GM12891 (cell line): ENCODE measurements at regions not wholly inside any gene's neighbourhood (a gene's known extent, or its start where the extent isn't known, plus 50 kb on each side); places are given as distances from the start of the nearest gene placed in this dataset.

Source experiments
- DNase-seq: peaks from one replicate; pipeline ENCODE4 v3.0.0; 2011; ENCODE audit warnings: low spot score; ENCODE audit not compliant: insufficient read length
- FAIRE-seq: peaks from 2 replicates; lab custom pipeline; 2011; peaks lifted over from hg19 to GRCh38; lab: Jason Lieb, UNC
- PAX5 ChIP-seq: IDR thresholded peaks from 2 replicates; pipeline ENCODE4 v1.6.1; 2011; ENCODE audit warnings: low read length, moderate library complexity, mild to moderate bottlenecking; ENCODE audit not compliant: insufficient read depth, severe bottlenecking
- POLR2A ChIP-seq: IDR thresholded peaks from 2 replicates; pipeline ENCODE4 v1.6.1; 2011; ENCODE audit warnings: low read depth, low read length, control low read depth
- POLR2AphosphoS5 ChIP-seq: IDR thresholded peaks from 2 replicates; pipeline ENCODE4 v1.6.1; 2011; ENCODE audit warnings: low read depth, low read length, control low read depth
- POU2F2 ChIP-seq: IDR thresholded peaks from 2 replicates; pipeline ENCODE4 v1.6.1; 2011; ENCODE audit warnings: low read depth, mild to moderate bottlenecking, control low read depth, low read length, moderate library complexity
- SPI1 ChIP-seq: IDR thresholded peaks from 2 replicates; pipeline ENCODE4 v1.6.1; 2011; ENCODE audit warnings: low read depth, low read length, control low read depth
- TAF1 ChIP-seq: IDR thresholded peaks from 2 replicates; pipeline ENCODE4 v1.6.1; 2011; ENCODE audit warnings: low read depth, low read length, control low read depth

- FAIRE-seq, result no peak
- TF ChIP-seq POU2F2 (no peak), SPI1 (no peak), PAX5 (no peak), TAF1 (no peak), POLR2AphosphoS5 (no peak), POLR2A (no peak)
- DNase-seq, result no peak
These were observed 1039.8 kb upstream of the AMELY start for GRCh38 chrY:7951187-7951852.

GRCh38 chrY:7944135-7944534 is 1032.6 kb upstream of the AMELY start:
- TF ChIP-seq POU2F2, result no peak
- DNase-seq (no peak), FAIRE-seq (no peak)

GRCh38 chrY:7942711-7943110 is 1031.2 kb upstream of the AMELY start:
- DNase-seq, result no peak
- FAIRE-seq, result no peak
- TF ChIP-seq POU2F2, result no peak
- TF ChIP-seq SPI1, result no peak
- TF ChIP-seq POLR2A, result no peak
- TF ChIP-seq POLR2AphosphoS5, result no peak
- no peak for TF ChIP-seq PAX5
- no peak for TF ChIP-seq TAF1

GRCh38 chrY:7941856-7942255 is 1030.3 kb upstream of the AMELY start:
- TF ChIP-seq TAF1, result no peak
- TF ChIP-seq POLR2AphosphoS5, result no peak
- no peak for TF ChIP-seq SPI1
- TF ChIP-seq POLR2A, result no peak
- no peak for TF ChIP-seq PAX5
- no peak for FAIRE-seq
- DNase-seq, result no peak

- FAIRE-seq, result no peak
- DNase-seq, result no peak
- TF ChIP-seq POU2F2, result no peak
- no peak for TF ChIP-seq SPI1
- TF ChIP-seq PAX5, result no peak
- TF ChIP-seq TAF1, result no peak
- TF ChIP-seq POLR2AphosphoS5, result no peak
- no peak for TF ChIP-seq POLR2A
These were observed 1027.6 kb upstream of the AMELY start for GRCh38 chrY:7938982-7939718.

- DNase-seq (no peak), FAIRE-seq (no peak)
- TF ChIP-seq TAF1 (no peak), POU2F2 (no peak), SPI1 (no peak)
These were observed 1025.3 kb upstream of the AMELY start for GRCh38 chrY:7936831-7937230.

GRCh38 chrY:7936046-7936445 is 1024.5 kb upstream of the AMELY start:
- TF ChIP-seq PAX5, result no peak
- TF ChIP-seq SPI1, result no peak
- TF ChIP-seq POU2F2, result no peak
- TF ChIP-seq POLR2AphosphoS5, result no peak
- TF ChIP-seq POLR2A, result no peak
- TF ChIP-seq TAF1, result no peak
- FAIRE-seq, result no peak
- no peak for DNase-seq

- TF ChIP-seq PAX5, result no peak
- no peak for TF ChIP-seq TAF1
- TF ChIP-seq POLR2AphosphoS5, result no peak
- FAIRE-seq (no peak), DNase-seq (no peak)
These were observed 1024.1 kb upstream of the AMELY start for GRCh38 chrY:7935606-7936005.

GRCh38 chrY:7932424-7932823 is 1020.9 kb upstream of the AMELY start:
- FAIRE-seq (no peak), DNase-seq (no peak)
- TF ChIP-seq POU2F2, result no peak
- no peak for TF ChIP-seq POLR2A
- no peak for TF ChIP-seq PAX5
- no peak for TF ChIP-seq TAF1
- TF ChIP-seq POLR2AphosphoS5, result no peak
- no peak for TF ChIP-seq SPI1

- no peak for DNase-seq
- TF ChIP-seq PAX5 (no peak), POLR2AphosphoS5 (no peak), POU2F2 (no peak), TAF1 (no peak), SPI1 (no peak), POLR2A (no peak)
- FAIRE-seq, result no peak
These were observed 1018.3 kb upstream of the AMELY start for GRCh38 chrY:7929866-7930265.

- no peak for FAIRE-seq
- no peak for DNase-seq
- TF ChIP-seq POLR2AphosphoS5 (no peak), POLR2A (no peak), POU2F2 (no peak), PAX5 (no peak), TAF1 (no peak), SPI1 (no peak)
These were observed 1012.5 kb upstream of the AMELY start for GRCh38 chrY:7924059-7924458.
